ENCODE measurements at regions not wholly inside any gene's neighbourhood (a gene's known extent, or its start where the extent isn't known, plus 50 kb on each side); places are given as distances from the start of the nearest gene placed in this dataset.

DNA sequence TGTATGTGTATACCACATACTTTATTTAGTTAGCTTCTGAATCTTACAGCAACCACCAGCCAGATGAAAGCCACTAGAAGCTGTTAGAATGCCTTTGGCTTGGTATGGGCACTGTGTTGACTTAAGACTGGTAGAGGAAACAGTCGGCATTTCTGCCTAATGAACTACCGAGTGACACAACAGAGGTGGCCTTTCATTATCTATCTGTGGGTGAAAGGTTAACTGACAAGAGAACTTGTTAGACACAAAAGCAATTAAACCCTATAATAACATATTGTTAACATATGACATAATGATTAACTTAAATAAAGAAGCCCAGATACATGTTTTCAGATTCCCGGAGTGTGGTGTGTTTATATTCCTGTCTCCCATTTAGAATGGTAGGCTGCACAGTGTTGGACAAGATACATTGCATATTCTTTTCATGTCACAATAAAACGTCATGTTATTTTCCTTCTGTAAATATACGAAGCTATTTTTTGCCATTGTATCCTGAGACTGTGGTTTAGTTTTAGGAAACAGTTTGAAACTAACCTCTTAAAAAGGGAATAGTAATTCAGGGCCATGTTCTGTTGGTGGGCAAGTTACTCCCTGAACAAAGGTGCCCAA lies 181.5 kb downstream of the SLIT2 start:
- Histone ChIP-seq H3K4me3 (ENCODE audit: insufficient read depth, low read depth, low read length) (no peak overlapping the region), H3K4me2 (ENCODE audit: low read depth, low read length) (no peak overlapping the region), H4K91ac (ENCODE audit: insufficient read depth, low read depth, low read length) (no peak overlapping the region), H2AK5ac (ENCODE audit: low read depth, low read length) (no peak overlapping the region), H3K9me3 (ENCODE audit: control insufficient read depth, insufficient read depth, low read length) (no peaks in the 10 kb centered on the region), H3K36me3 (ENCODE audit: control insufficient read depth, insufficient read depth, low read length) (no peaks in the 10 kb centered on the region), H2BK15ac (ENCODE audit: low read depth, low read length) (no peak overlapping the region), H3K14ac (replicated peaks; ENCODE audit: low read depth, low read length) (no peak overlapping the region), H2BK5ac (ENCODE audit: low read depth, low read length, poor library complexity, severe bottlenecking) (no peak overlapping the region), H3K18ac (ENCODE audit: low read depth, low read length) (no peak overlapping the region), H2BK20ac (ENCODE audit: low read depth, low read length) (no peak overlapping the region), H4K8ac (ENCODE audit: low read depth in 2 of 2, low read length in 2 of 2) (no peak overlapping the region), H3K79me1 (ENCODE audit: low read depth in 1 of 2, low read length in 2 of 2) (no peaks in the 10 kb centered on the region), H2BK120ac (ENCODE audit: low read depth, low read length) (no peak overlapping the region), H3K56ac (ENCODE audit: extremely low read depth, insufficient read depth, low read length) (no peak overlapping the region), H2AFZ (replicated peaks; ENCODE audit: low read length, poor library complexity) (no peak overlapping the region), H3K9me1 (ENCODE audit: insufficient read depth, low read length) (no peaks in the 10 kb centered on the region), H4K5ac (ENCODE audit: low read depth, low read length) (no peak overlapping the region), H2AK9ac (replicated peaks; ENCODE audit: low read depth, low read length, poor library complexity) (no peak overlapping the region), H3K9ac (ENCODE audit: low read depth, low read length) (no peak overlapping the region), H4K20me1 (ENCODE audit: insufficient read depth, low read length) (no peaks in the 10 kb centered on the region), H3K23ac (ENCODE audit: low read depth, low read length) (no peak overlapping the region), H3K4me1 (ENCODE audit: control insufficient read depth, insufficient read depth, low read length) (no peaks in the 10 kb centered on the region; the same call in 1 of the 2 replicates), H3K27ac (ENCODE audit: insufficient read depth, low read length) (no peak overlapping the region), H3K4ac (ENCODE audit: low read depth, low read length) (no peak overlapping the region), H3K27me3 (ENCODE audit: control insufficient read depth, insufficient read depth, low read length) (no peaks in the 10 kb centered on the region)
- in situ Hi-C loops (cut with MboI; ENCODE audit: low sequenced_read_pairs) (loop anchor here (25.0 kb wide), 1 partner anchor 1746 kb away; no protein-coding TSS in a partner anchor), dilution Hi-C loops (cut with HindIII; ENCODE audit: low sequenced_read_pairs, unreplicated experiment) (no loop called here), intact Hi-C loops (cut with micrococcal nuclease) (no loop called here)
- no peak for ATAC-seq (ENCODE audit: low read depth)
- no CpG with 5 or more reads among the region's 5 CpGs for WGBS, 2 experiments (ENCODE audit: extremely low coverage in 2 of 2, insufficient read length in 1 of 2)
- TF ChIP-seq CHD1 (IDR thresholded peaks at IDR 0.05; ENCODE audit: low read depth, low read length) (no peak), BHLHE40 (IDR thresholded peaks at IDR 0.05; ENCODE audit: low read depth, low read length) (no peak), MAFK (IDR thresholded peaks at IDR 0.05; ENCODE audit: low read depth, low read length) (no peak), POLR2A (IDR thresholded peaks at IDR 0.05; ENCODE audit: low read depth, low read length) (no peak), NFE2L2 (IDR thresholded peaks at IDR 0.05; ENCODE audit: low read depth, low read length) (no peak)
- TF ChIP-seq, protein P1, sequence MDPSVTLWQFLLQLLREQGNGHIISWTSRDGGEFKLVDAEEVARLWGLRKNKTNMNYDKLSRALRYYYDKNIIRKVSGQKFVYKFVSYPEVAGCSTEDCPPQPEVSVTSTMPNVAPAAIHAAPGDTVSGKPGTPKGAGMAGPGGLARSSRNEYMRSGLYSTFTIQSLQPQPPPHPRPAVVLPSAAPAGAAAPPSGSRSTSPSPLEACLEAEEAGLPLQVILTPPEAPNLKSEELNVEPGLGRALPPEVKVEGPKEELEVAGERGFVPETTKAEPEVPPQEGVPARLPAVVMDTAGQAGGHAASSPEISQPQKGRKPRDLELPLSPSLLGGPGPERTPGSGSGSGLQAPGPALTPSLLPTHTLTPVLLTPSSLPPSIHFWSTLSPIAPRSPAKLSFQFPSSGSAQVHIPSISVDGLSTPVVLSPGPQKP (IDR thresholded peaks at IDR 0.05; ENCODE audit: borderline replicate concordance, low read depth, low read length) = no peak
- CTCF ChIA-PET = interaction anchor here (0.7 kb wide), 2 partner anchors 14 to 75 kb away, joined by 3 read pairs; no protein-coding TSS in a partner anchor
- POLR2A ChIA-PET (ENCODE audit: unreplicated experiment) = no interaction called here
- BruUV-seq (replicated peaks) = no TSS peak
- DNase-seq = no peak
